ENCODE measurements at regions not wholly inside any gene's neighbourhood (a gene's known extent, or its start where the extent isn't known, plus 50 kb on each side); places are given as distances from the start of the nearest gene placed in this dataset.

- DNase-seq (ENCODE audit: extremely low spot score): no peak
- POLR2A ChIA-PET: no interaction called here
- CTCF ChIA-PET: no interaction called here
- TF ChIP-seq PKNOX1 (IDR thresholded peaks at IDR 0.05): no peak
- no peak for TF ChIP-seq CTBP1 (IDR thresholded peaks at IDR 0.05; ENCODE audit: borderline replicate concordance)
- TF ChIP-seq ZNF384 (IDR thresholded peaks at IDR 0.05): no peak
- TF ChIP-seq ELF4 (IDR thresholded peaks at IDR 0.05): no peak
- TF ChIP-seq L3MBTL2 (conservative IDR thresholded peaks at IDR 0.05): no peak
- no peak for TF ChIP-seq BHLHE40 (IDR thresholded peaks at IDR 0.05; ENCODE audit: borderline replicate concordance)
- TF ChIP-seq SUZ12 (IDR thresholded peaks at IDR 0.05): no peak
- TF ChIP-seq TARDBP (IDR thresholded peaks at IDR 0.05): no peak
- TF ChIP-seq NFRKB (IDR thresholded peaks at IDR 0.05): no peak
- no peak for TF ChIP-seq FOXK2 (IDR thresholded peaks at IDR 0.05)
- TF ChIP-seq FOXA1 (IDR thresholded peaks at IDR 0.05): no peak
- TF ChIP-seq ARNT (IDR thresholded peaks at IDR 0.05): no peak
- no peak for TF ChIP-seq FOXM1 (IDR thresholded peaks at IDR 0.05; ENCODE audit: borderline replicate concordance)
- no peak for TF ChIP-seq SP1 (IDR thresholded peaks at IDR 0.05)
- TF ChIP-seq LEF1 (IDR thresholded peaks at IDR 0.05; ENCODE audit: borderline replicate concordance): no peak
- no peak for TF ChIP-seq HDGF (IDR thresholded peaks at IDR 0.05; ENCODE audit: borderline replicate concordance)
These were observed 78.0 kb upstream of the HRH2 start for GRCh38 chr5:175579742-175580432.

- ChIA-PET POLR2A (no interaction called here), CTCF (no interaction called here)
- no peak for TF ChIP-seq ARNT (IDR thresholded peaks at IDR 0.05)
- no peak for TF ChIP-seq TARDBP (IDR thresholded peaks at IDR 0.05)
- TF ChIP-seq LEF1 (IDR thresholded peaks at IDR 0.05; ENCODE audit: borderline replicate concordance): no peak
- no peak for TF ChIP-seq FOXA1 (IDR thresholded peaks at IDR 0.05)
- no peak for TF ChIP-seq SP1 (IDR thresholded peaks at IDR 0.05)
- TF ChIP-seq HDGF (IDR thresholded peaks at IDR 0.05; ENCODE audit: borderline replicate concordance): no peak
- no peak for TF ChIP-seq FOXK2 (IDR thresholded peaks at IDR 0.05)
- no peak for TF ChIP-seq SUZ12 (IDR thresholded peaks at IDR 0.05)
- DNase-seq (ENCODE audit: extremely low spot score): no peak
These were observed 75.2 kb upstream of the HRH2 start for GRCh38 chr5:175582697-175583096.

GRCh38 chr5:175585567-175585966 lies 72.3 kb upstream of the HRH2 start:
- ChIA-PET CTCF (no interaction called here), POLR2A (no interaction called here)
- no peak for DNase-seq (ENCODE audit: extremely low spot score)
- TF ChIP-seq L3MBTL2 (conservative IDR thresholded peaks at IDR 0.05) (no peak), FOXM1 (IDR thresholded peaks at IDR 0.05; ENCODE audit: borderline replicate concordance) (no peak), ZNF384 (IDR thresholded peaks at IDR 0.05) (no peak), HDGF (IDR thresholded peaks at IDR 0.05; ENCODE audit: borderline replicate concordance) (no peak), SUZ12 (IDR thresholded peaks at IDR 0.05) (no peak), SP1 (IDR thresholded peaks at IDR 0.05) (no peak), NFRKB (IDR thresholded peaks at IDR 0.05) (no peak), FOXK2 (IDR thresholded peaks at IDR 0.05) (no peak), BHLHE40 (IDR thresholded peaks at IDR 0.05; ENCODE audit: borderline replicate concordance) (no peak), PKNOX1 (IDR thresholded peaks at IDR 0.05) (no peak), LEF1 (IDR thresholded peaks at IDR 0.05; ENCODE audit: borderline replicate concordance) (no peak), ELF4 (IDR thresholded peaks at IDR 0.05) (no peak)

GRCh38 chr5:175588709-175589429 lies 69.0 kb upstream of the HRH2 start:
- no peak for TF ChIP-seq SP1 (IDR thresholded peaks at IDR 0.05)
- TF ChIP-seq FOXM1 (IDR thresholded peaks at IDR 0.05; ENCODE audit: borderline replicate concordance): no peak
- TF ChIP-seq TARDBP (IDR thresholded peaks at IDR 0.05): no peak
- no peak for TF ChIP-seq NFRKB (IDR thresholded peaks at IDR 0.05)
- no peak for TF ChIP-seq ZNF384 (IDR thresholded peaks at IDR 0.05)
- no peak for TF ChIP-seq BHLHE40 (IDR thresholded peaks at IDR 0.05; ENCODE audit: borderline replicate concordance)
- TF ChIP-seq HDGF (IDR thresholded peaks at IDR 0.05; ENCODE audit: borderline replicate concordance): no peak
- TF ChIP-seq FOXA1 (IDR thresholded peaks at IDR 0.05): no peak
- POLR2A ChIA-PET: no interaction called here
- CTCF ChIA-PET: no interaction called here
- DNase-seq (ENCODE audit: extremely low spot score): no peak

- ChIA-PET CTCF (no interaction called here), POLR2A (no interaction called here)
- no peak for TF ChIP-seq L3MBTL2 (conservative IDR thresholded peaks at IDR 0.05)
- TF ChIP-seq SUZ12 (IDR thresholded peaks at IDR 0.05): no peak
- TF ChIP-seq CTBP1 (IDR thresholded peaks at IDR 0.05; ENCODE audit: borderline replicate concordance): no peak
- no peak for TF ChIP-seq SP1 (IDR thresholded peaks at IDR 0.05)
- TF ChIP-seq ARNT (IDR thresholded peaks at IDR 0.05): no peak
- no peak for TF ChIP-seq FOXM1 (IDR thresholded peaks at IDR 0.05; ENCODE audit: borderline replicate concordance)
- no peak for TF ChIP-seq FOXA1 (IDR thresholded peaks at IDR 0.05)
- no peak for TF ChIP-seq TARDBP (IDR thresholded peaks at IDR 0.05)
- no peak for TF ChIP-seq LEF1 (IDR thresholded peaks at IDR 0.05; ENCODE audit: borderline replicate concordance)
- no peak for TF ChIP-seq FOXK2 (IDR thresholded peaks at IDR 0.05)
- no peak for TF ChIP-seq NFRKB (IDR thresholded peaks at IDR 0.05)
- TF ChIP-seq BHLHE40 (IDR thresholded peaks at IDR 0.05; ENCODE audit: borderline replicate concordance): no peak
- no peak for DNase-seq (ENCODE audit: extremely low spot score)
These were observed 68.2 kb upstream of the HRH2 start for GRCh38 chr5:175589714-175590113.

- POLR2A ChIA-PET: no interaction called here
- CTCF ChIA-PET: no interaction called here
- DNase-seq (ENCODE audit: extremely low spot score): no peak
- TF ChIP-seq ELF4 (IDR thresholded peaks at IDR 0.05): no peak
- no peak for TF ChIP-seq BHLHE40 (IDR thresholded peaks at IDR 0.05; ENCODE audit: borderline replicate concordance)
- TF ChIP-seq HDGF (IDR thresholded peaks at IDR 0.05; ENCODE audit: borderline replicate concordance): no peak
- TF ChIP-seq PKNOX1 (IDR thresholded peaks at IDR 0.05): no peak
These were observed 67.4 kb upstream of the HRH2 start for GRCh38 chr5:175590471-175590881.

All from HEK293T (cell line).